ENCODE measurements at regions not wholly inside any gene's neighbourhood (a gene's known extent, or its start where the extent isn't known, plus 50 kb on each side); places are given as distances from the start of the nearest gene placed in this dataset.

GRCh38 chr2:106041150-106041549 is 153.0 kb downstream of the UXS1 start:
- no peak overlapping the region for H3K9ac ChIP-seq (ENCODE audit: low read length in 2 of 2)
- no peak overlapping the region for H3K4me3 ChIP-seq (ENCODE audit: low read length in 2 of 2)
- no peaks in the 10 kb centered on the region for H3K9me3 ChIP-seq (ENCODE audit: control insufficient read depth in 2 of 2, low read length in 2 of 2)
- H3K4me1 ChIP-seq (ENCODE audit: control insufficient read depth, insufficient read depth, low read length): peaks cover 32% of the 10 kb centered on the region
- H3K27me3 ChIP-seq (ENCODE audit: control insufficient read depth in 1 of 2, insufficient read depth in 2 of 2, low read length in 2 of 2): no peaks in the 10 kb centered on the region
- H3K27ac ChIP-seq (ENCODE audit: low read length): peak overlapping the region; percentile 19
- no peaks in the 10 kb centered on the region for H3K36me3 ChIP-seq (ENCODE audit: control insufficient read depth in 2 of 2, insufficient read depth in 2 of 2, low read length in 2 of 2)

DNA sequence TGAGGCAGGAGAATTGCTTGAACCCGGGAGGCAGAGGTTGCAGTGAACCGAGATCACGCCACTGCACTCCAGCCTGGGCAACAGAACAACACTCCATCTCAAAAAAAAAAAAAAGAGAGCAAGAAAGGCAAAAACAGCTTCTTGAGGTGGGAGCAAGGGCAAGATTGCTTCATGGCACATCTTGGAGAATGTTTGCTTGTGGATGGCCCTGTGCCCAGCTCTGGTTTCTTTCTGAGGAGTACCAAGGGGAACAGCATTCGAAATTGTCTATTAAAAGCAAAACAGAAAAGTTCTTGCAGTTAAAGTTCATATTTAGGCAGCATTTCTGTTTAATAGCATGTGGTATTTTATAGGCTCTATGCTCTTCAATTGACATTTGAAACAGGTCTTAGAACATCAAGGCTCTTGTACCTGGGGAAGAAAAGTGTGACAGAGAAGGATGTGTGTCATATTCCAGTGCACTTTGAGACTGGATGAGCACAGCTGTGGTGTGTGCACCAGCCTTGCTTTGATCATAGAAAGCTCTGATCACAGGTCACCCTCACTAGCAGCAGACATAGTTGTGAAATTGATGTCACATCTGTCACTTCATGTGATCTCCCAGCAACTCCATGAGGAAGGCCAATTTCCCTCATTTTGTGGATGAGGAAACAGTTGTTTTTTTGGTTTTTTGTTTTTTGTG is 154.3 kb downstream of the UXS1 start:
- peak overlapping the region; percentile 64 for H3K27ac ChIP-seq (ENCODE audit: low read length)
- peaks cover 32% of the 10 kb centered on the region for H3K4me1 ChIP-seq (ENCODE audit: control insufficient read depth, insufficient read depth, low read length)
- H3K9ac ChIP-seq (ENCODE audit: low read length in 2 of 2): no peak overlapping the region
- no peaks in the 10 kb centered on the region for H3K36me3 ChIP-seq (ENCODE audit: control insufficient read depth in 2 of 2, insufficient read depth in 2 of 2, low read length in 2 of 2)
- no peaks in the 10 kb centered on the region for H3K9me3 ChIP-seq (ENCODE audit: control insufficient read depth in 2 of 2, low read length in 2 of 2)
- H3K27me3 ChIP-seq (ENCODE audit: control insufficient read depth in 1 of 2, insufficient read depth in 2 of 2, low read length in 2 of 2): no peaks in the 10 kb centered on the region
- H3K4me3 ChIP-seq (ENCODE audit: low read length in 2 of 2): no peak overlapping the region

DNA sequence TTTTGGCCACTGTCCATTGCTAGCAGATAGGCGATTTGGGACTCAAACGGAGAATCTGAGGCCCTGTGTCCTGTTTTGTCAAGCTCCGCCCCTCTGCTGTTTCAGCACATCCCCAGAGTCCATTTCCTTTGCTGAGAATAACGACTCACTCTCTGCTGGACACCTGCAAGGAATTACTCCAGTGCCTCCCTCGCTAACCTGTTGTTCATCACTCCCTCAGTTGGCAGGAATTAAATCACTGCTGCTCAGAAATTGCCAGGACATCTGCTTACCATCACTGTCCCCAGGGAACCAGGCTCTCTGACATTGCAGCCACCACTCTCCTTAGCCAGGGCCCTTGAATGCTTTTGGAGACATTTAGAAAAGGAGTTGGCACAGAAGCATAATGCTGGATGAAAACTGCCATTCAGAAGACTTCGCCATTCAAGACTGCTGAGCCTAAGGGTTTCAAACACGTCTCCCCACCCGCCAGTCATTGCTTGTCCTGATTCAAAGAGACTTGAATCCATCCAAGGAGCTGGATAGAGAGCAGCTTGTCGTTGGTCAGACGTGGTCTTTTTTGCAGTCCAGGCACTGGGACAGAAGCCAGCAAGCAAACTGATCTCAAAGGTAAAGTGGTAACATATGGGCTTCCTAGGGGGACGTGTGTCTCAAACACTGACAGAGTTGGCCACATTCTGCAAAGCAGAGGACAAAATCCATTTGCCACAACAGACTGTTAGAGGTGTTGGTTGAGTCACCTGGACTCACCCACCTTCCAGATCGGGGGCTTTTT is 155.3 kb downstream of the UXS1 start:
- H3K36me3 ChIP-seq (ENCODE audit: control insufficient read depth in 2 of 2, insufficient read depth in 2 of 2, low read length in 2 of 2): no peaks in the 10 kb centered on the region
- H3K9ac ChIP-seq (ENCODE audit: low read length in 2 of 2): peak overlapping the region; percentile 28 to 42
- peaks cover 27% of the 10 kb centered on the region for H3K4me1 ChIP-seq (ENCODE audit: control insufficient read depth, insufficient read depth, low read length)
- no peaks in the 10 kb centered on the region for H3K27me3 ChIP-seq (ENCODE audit: control insufficient read depth in 1 of 2, insufficient read depth in 2 of 2, low read length in 2 of 2)
- H3K27ac ChIP-seq (ENCODE audit: low read length): peak overlapping the region; percentile 64
- peak overlapping the region; percentile 26 to 55 for H3K4me3 ChIP-seq (ENCODE audit: low read length in 2 of 2)
- H3K9me3 ChIP-seq (ENCODE audit: control insufficient read depth in 2 of 2, low read length in 2 of 2): no peaks in the 10 kb centered on the region

- H3K9me3 ChIP-seq (ENCODE audit: control insufficient read depth in 2 of 2, low read length in 2 of 2): no peaks in the 10 kb centered on the region
- H3K27me3 ChIP-seq (ENCODE audit: control insufficient read depth in 1 of 2, insufficient read depth in 2 of 2, low read length in 2 of 2): no peaks in the 10 kb centered on the region
- no peak overlapping the region for H3K4me3 ChIP-seq (ENCODE audit: low read length in 2 of 2)
- H3K4me1 ChIP-seq (ENCODE audit: control insufficient read depth, insufficient read depth, low read length): peaks cover 22% of the 10 kb centered on the region
- peak overlapping the region; percentile 64 for H3K27ac ChIP-seq (ENCODE audit: low read length)
- no peaks in the 10 kb centered on the region for H3K36me3 ChIP-seq (ENCODE audit: control insufficient read depth in 2 of 2, insufficient read depth in 2 of 2, low read length in 2 of 2)
- H3K9ac ChIP-seq (ENCODE audit: low read length in 2 of 2): no peak overlapping the region
Measured at GRCh38 chr2:106037932-106038331, 156.2 kb downstream of the UXS1 start.

DNA sequence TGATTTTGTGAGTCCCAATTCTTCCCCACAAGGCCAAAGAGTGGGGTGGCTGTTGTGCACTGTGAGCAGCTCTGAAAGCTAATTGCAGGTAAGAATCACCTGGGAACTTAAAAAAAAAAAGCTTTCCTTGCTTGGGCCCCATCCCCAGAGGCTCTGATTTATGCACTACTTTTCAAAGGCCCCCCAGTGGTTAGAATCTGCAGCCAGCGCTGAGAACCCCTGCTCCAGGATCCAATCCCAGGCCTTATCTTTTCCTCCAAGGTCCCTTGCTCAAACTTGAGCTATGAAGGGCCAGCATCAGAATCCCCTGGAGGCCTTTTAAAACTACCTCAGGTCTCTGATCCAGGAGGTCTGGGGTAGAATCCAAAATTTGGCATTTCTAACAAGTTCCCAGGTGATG is 156.8 kb downstream of the UXS1 start:
- peaks cover 22% of the 10 kb centered on the region for H3K4me1 ChIP-seq (ENCODE audit: control insufficient read depth, insufficient read depth, low read length)
- no peaks in the 10 kb centered on the region for H3K27me3 ChIP-seq (ENCODE audit: control insufficient read depth in 1 of 2, insufficient read depth in 2 of 2, low read length in 2 of 2)
- no peak overlapping the region for H3K9ac ChIP-seq (ENCODE audit: low read length in 2 of 2)
- H3K9me3 ChIP-seq (ENCODE audit: control insufficient read depth in 2 of 2, low read length in 2 of 2): no peaks in the 10 kb centered on the region
- no peaks in the 10 kb centered on the region for H3K36me3 ChIP-seq (ENCODE audit: control insufficient read depth in 2 of 2, insufficient read depth in 2 of 2, low read length in 2 of 2)
- no peak overlapping the region for H3K4me3 ChIP-seq (ENCODE audit: low read length in 2 of 2)
- no peak overlapping the region for H3K27ac ChIP-seq (ENCODE audit: low read length)

GRCh38 chr2:106034325-106034724 is 159.8 kb downstream of the UXS1 start:
- no peaks in the 10 kb centered on the region for H3K9me3 ChIP-seq (ENCODE audit: control insufficient read depth in 2 of 2, low read length in 2 of 2)
- H3K4me3 ChIP-seq (ENCODE audit: low read length in 2 of 2): no peak overlapping the region
- H3K36me3 ChIP-seq (ENCODE audit: control insufficient read depth in 2 of 2, insufficient read depth in 2 of 2, low read length in 2 of 2): no peaks in the 10 kb centered on the region

GRCh38 chr2:106032676-106033075 is 161.4 kb downstream of the UXS1 start:
- no peaks in the 10 kb centered on the region for H3K36me3 ChIP-seq (ENCODE audit: control insufficient read depth in 2 of 2, insufficient read depth in 2 of 2, low read length in 2 of 2)

More at GRCh38 chr2:106034325-106034724, 159.8 kb downstream of the UXS1 start:
- Histone ChIP-seq H3K27me3 (ENCODE audit: control insufficient read depth in 1 of 2, insufficient read depth in 2 of 2, low read length in 2 of 2) (no peaks in the 10 kb centered on the region), H3K27ac (ENCODE audit: low read length) (no peak overlapping the region), H3K9ac (ENCODE audit: low read length in 2 of 2) (no peak overlapping the region), H3K4me1 (ENCODE audit: control insufficient read depth, insufficient read depth, low read length) (peaks cover 37% of the 10 kb centered on the region)

DNA sequence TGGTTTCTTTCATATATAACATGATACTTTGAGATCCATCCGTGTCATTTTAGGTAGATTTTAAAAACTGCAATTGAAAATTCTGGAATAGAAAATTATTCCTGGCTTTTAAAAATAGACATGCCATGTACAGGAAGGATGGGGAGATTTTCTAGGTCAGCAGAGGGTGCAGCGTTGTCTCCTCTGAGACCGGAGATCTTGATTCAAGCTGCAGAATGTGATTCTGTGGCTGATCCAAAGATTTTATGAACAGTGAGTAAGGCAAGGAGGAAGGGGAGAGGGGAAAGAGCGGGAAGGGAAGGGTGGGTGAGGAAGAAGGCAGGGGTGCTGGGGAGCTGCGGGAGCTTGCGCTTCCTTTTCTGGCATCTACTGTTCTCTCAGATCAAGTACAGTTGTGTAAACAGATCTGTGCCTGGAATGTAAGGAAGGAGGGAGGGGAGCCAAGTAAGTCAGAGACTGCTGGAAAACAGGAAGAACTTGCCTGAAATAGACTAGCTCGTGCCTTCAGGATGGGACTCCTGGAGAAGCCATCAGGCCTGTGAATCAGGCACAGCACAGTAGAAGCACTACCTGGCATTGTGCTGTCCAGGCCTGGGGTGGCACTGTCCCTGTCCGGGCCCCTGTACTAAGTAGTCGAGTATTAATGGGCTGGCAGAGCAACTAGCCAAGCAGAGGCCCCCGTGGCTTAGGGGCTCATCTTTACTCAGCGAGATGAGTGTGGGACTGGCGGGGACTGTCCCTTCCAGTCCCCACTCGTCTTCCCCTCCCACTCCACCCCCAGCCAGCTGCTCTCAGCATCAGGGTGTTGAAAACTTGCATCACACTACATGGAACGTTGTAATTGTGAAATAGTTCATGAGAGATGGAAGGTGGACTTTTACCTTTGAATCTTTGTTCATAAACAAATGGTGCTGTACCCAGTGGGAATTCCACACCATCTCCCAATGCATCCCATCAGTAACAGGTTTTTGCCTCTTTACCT is 163.5 kb downstream of the UXS1 start:
- no peaks in the 10 kb centered on the region for H3K9me3 ChIP-seq (ENCODE audit: control insufficient read depth in 2 of 2, low read length in 2 of 2)
- H3K27ac ChIP-seq (ENCODE audit: low read length): peak overlapping the region; percentile 84
- no peaks in the 10 kb centered on the region for H3K27me3 ChIP-seq (ENCODE audit: control insufficient read depth in 1 of 2, insufficient read depth in 2 of 2, low read length in 2 of 2)
- H3K4me3 ChIP-seq (ENCODE audit: low read length in 2 of 2): peak overlapping the region; percentile 29 to 64
- H3K4me1 ChIP-seq (ENCODE audit: control insufficient read depth, insufficient read depth, low read length): peaks cover 37% of the 10 kb centered on the region
- H3K9ac ChIP-seq (ENCODE audit: low read length in 2 of 2): peak overlapping the region; percentile 29 to 65
- H3K36me3 ChIP-seq (ENCODE audit: control insufficient read depth in 2 of 2, insufficient read depth in 2 of 2, low read length in 2 of 2): no peaks in the 10 kb centered on the region

More at GRCh38 chr2:106032676-106033075, 161.4 kb downstream of the UXS1 start:
- H3K9ac ChIP-seq (ENCODE audit: low read length in 2 of 2): no peak overlapping the region
- H3K9me3 ChIP-seq (ENCODE audit: control insufficient read depth in 2 of 2, low read length in 2 of 2): no peaks in the 10 kb centered on the region
- peaks cover 26% of the 10 kb centered on the region for H3K4me1 ChIP-seq (ENCODE audit: control insufficient read depth, insufficient read depth, low read length)
- H3K27me3 ChIP-seq (ENCODE audit: control insufficient read depth in 1 of 2, insufficient read depth in 2 of 2, low read length in 2 of 2): no peaks in the 10 kb centered on the region
- no peak overlapping the region for H3K4me3 ChIP-seq (ENCODE audit: low read length in 2 of 2)
- no peak overlapping the region for H3K27ac ChIP-seq (ENCODE audit: low read length)

- Histone ChIP-seq H3K27ac (ENCODE audit: low read length) (peak overlapping the region; percentile 11), H3K27me3 (ENCODE audit: control insufficient read depth in 1 of 2, insufficient read depth in 2 of 2, low read length in 2 of 2) (no peaks in the 10 kb centered on the region), H3K4me3 (ENCODE audit: low read length in 2 of 2) (no peak overlapping the region), H3K9me3 (ENCODE audit: control insufficient read depth in 2 of 2, low read length in 2 of 2) (no peaks in the 10 kb centered on the region), H3K9ac (ENCODE audit: low read length in 2 of 2) (no peak overlapping the region), H3K36me3 (ENCODE audit: control insufficient read depth in 2 of 2, insufficient read depth in 2 of 2, low read length in 2 of 2) (no peaks in the 10 kb centered on the region), H3K4me1 (ENCODE audit: control insufficient read depth, insufficient read depth, low read length) (peaks cover 38% of the 10 kb centered on the region)
Measured at GRCh38 chr2:106028192-106028591, 165.9 kb downstream of the UXS1 start.

Data from stomach smooth muscle (tissue), 2 donors.